ENCODE measurements at regions not wholly inside any gene's neighbourhood (a gene's known extent, or its start where the extent isn't known, plus 50 kb on each side); places are given as distances from the start of the nearest gene placed in this dataset.
"Not testable (repeated sequence)": the region's sequence is repeated elsewhere in the genome, so short reads cannot be mapped to it uniquely, and the experiment has no call there.

- DNase-seq (ENCODE audit: low read depth): no peak
Observed at GRCh38 chr1:204782118-204782700, 88.5 kb upstream of the NFASC start.

GRCh38 chr1:204785023-204785422 lies 85.6 kb upstream of the NFASC start:
- not testable (repeated sequence) for DNase-seq (ENCODE audit: low read depth)

- no peak for DNase-seq (ENCODE audit: low read depth)
Observed at GRCh38 chr1:204788470-204788869, 82.2 kb upstream of the NFASC start.

- peak; percentile 1 for DNase-seq (ENCODE audit: low read depth)
Observed at GRCh38 chr1:204791453-204792353, 79.0 kb upstream of the NFASC start.

- DNase-seq (ENCODE audit: low read depth): no peak
Observed at GRCh38 chr1:204792354-204792692, 78.3 kb upstream of the NFASC start.

GRCh38 chr1:204793259-204793914 lies 77.3 kb upstream of the NFASC start:
- DNase-seq (ENCODE audit: low read depth): no peak

GRCh38 chr1:204796886-204797285 lies 73.8 kb upstream of the NFASC start:
- not testable (repeated sequence) for DNase-seq (ENCODE audit: low read depth)

GRCh38 chr1:204797401-204797800 lies 73.3 kb upstream of the NFASC start:
- DNase-seq (ENCODE audit: low read depth): no peak

GRCh38 chr1:204799630-204800029 lies 71.0 kb upstream of the NFASC start:
- DNase-seq (ENCODE audit: low read depth): no peak

- DNase-seq (ENCODE audit: low read depth): no peak
Observed at GRCh38 chr1:204801211-204801610, 69.5 kb upstream of the NFASC start.

- no peak for DNase-seq (ENCODE audit: low read depth)
Observed at GRCh38 chr1:204802401-204803175, 68.1 kb upstream of the NFASC start.

- DNase-seq (ENCODE audit: low read depth): no peak
Observed at GRCh38 chr1:204803607-204804006, 67.1 kb upstream of the NFASC start.

GRCh38 chr1:204806943-204807687 lies 63.5 kb upstream of the NFASC start:
- DNase-seq (ENCODE audit: low read depth): peak; percentile 14

GRCh38 chr1:204809488-204809887 lies 61.2 kb upstream of the NFASC start:
- no peak for DNase-seq (ENCODE audit: low read depth)

- no peak for DNase-seq (ENCODE audit: low read depth)
Observed at GRCh38 chr1:204812842-204813241, 57.8 kb upstream of the NFASC start.

GRCh38 chr1:204813522-204813921 lies 57.1 kb upstream of the NFASC start:
- DNase-seq (ENCODE audit: low read depth): no peak

GRCh38 chr1:204814166-204814884 lies 56.3 kb upstream of the NFASC start:
- no peak for DNase-seq (ENCODE audit: low read depth)

- no peak for DNase-seq (ENCODE audit: low read depth)
Observed at GRCh38 chr1:204817341-204817740, 53.3 kb upstream of the NFASC start.

GRCh38 chr1:204818998-204819397 lies 51.7 kb upstream of the NFASC start:
- DNase-seq (ENCODE audit: low read depth): no peak

- no peak for DNase-seq (ENCODE audit: low read depth)
Observed at GRCh38 chr1:204819495-204819894, 51.2 kb upstream of the NFASC start.

All from non-pigmented ciliary epithelial cell (primary cell).